ENCODE measurements at regions not wholly inside any gene's neighbourhood (a gene's known extent, or its start where the extent isn't known, plus 50 kb on each side); places are given as distances from the start of the nearest gene placed in this dataset.

DNA sequence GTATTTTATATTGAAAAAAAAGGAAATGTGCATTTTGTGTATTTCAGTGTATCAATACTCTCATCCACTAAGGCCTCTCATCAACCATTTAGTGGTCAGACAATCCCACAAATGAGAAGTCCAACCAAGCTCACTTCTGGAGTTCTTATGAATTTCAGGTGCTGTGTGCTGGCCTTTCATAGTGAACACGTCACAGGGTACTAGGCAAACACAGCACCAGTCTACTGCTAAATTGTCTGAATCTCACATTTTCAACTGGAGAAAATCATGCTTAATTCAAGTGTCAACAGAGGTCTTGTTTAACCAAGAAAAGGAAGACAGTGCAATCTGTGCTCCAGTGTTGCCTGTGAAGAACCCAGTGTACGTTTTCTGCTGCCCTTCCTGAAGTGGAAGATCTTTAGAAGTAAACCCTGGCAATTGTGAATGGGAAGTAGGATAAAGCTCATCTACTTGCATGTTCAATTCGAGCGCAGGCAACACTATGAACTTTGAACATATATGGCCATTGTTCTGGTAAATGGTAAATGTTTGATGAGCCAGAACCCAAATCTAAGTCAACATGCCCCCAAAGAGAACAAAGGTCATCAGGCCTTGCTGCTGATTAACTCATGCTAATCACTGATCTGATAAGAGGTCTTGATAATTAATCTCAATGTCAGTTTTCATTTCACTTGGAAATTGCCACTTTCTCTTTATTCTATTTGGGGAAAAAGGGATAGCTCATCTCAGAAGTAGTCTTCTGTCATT is 439.2 kb upstream of the SOX9 start:
- TF ChIP-seq, protein P1, sequence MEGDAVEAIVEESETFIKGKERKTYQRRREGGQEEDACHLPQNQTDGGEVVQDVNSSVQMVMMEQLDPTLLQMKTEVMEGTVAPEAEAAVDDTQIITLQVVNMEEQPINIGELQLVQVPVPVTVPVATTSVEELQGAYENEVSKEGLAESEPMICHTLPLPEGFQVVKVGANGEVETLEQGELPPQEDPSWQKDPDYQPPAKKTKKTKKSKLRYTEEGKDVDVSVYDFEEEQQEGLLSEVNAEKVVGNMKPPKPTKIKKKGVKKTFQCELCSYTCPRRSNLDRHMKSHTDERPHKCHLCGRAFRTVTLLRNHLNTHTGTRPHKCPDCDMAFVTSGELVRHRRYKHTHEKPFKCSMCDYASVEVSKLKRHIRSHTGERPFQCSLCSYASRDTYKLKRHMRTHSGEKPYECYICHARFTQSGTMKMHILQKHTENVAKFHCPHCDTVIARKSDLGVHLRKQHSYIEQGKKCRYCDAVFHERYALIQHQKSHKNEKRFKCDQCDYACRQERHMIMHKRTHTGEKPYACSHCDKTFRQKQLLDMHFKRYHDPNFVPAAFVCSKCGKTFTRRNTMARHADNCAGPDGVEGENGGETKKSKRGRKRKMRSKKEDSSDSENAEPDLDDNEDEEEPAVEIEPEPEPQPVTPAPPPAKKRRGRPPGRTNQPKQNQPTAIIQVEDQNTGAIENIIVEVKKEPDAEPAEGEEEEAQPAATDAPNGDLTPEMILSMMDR (conservative IDR thresholded peaks at IDR 0.05 in 1 of 2, IDR thresholded peaks at IDR 0.05 in 1 of 2; ENCODE audit: extremely low read depth in 1 of 2, insufficient read depth in 1 of 2, low read depth in 1 of 2, low read length in 2 of 2): no peak
- TF ChIP-seq EZH2 (IDR thresholded peaks at IDR 0.05; ENCODE audit: borderline replicate concordance, low read length): no peak

Measured in mammary epithelial cell (primary cell).